ENCODE measurements at regions not wholly inside any gene's neighbourhood (a gene's known extent, or its start where the extent isn't known, plus 50 kb on each side); places are given as distances from the start of the nearest gene placed in this dataset.

GRCh38 chr4:108352664-108353308, 184.1 kb upstream of the LEF1 start:
- no peak overlapping the region for H3K27ac Mint-ChIP-seq

GRCh38 chr4:108351791-108352190, 183.1 kb upstream of the LEF1 start:
- intact Hi-C loops (cut with micrococcal nuclease): loop anchor here (10.0 kb wide), 1 partner anchor 177 kb away; no protein-coding TSS in a partner anchor
- H3K36me3 Mint-ChIP-seq (ENCODE audit: low read depth): no peaks in the 10 kb centered on the region
- H3K27me3 Mint-ChIP-seq: no peaks in the 10 kb centered on the region
- ChIA-PET POLR2A (no interaction called here), CTCF (interaction anchor here (1.9 kb wide), 1 partner anchor 9 kb away, joined by 5 read pairs; no protein-coding TSS in a partner anchor)
- no peak for ATAC-seq
- H3K27ac Mint-ChIP-seq: no peak overlapping the region
- peaks cover 29% of the 10 kb centered on the region for H3K4me1 Mint-ChIP-seq (ENCODE audit: low read depth)
- TF ChIP-seq CTCF (IDR thresholded peaks at IDR 0.05): no peak
- H3K4me3 Mint-ChIP-seq: no peak overlapping the region
- no peaks in the 10 kb centered on the region for H3K9me3 Mint-ChIP-seq
- no peak for DNase-seq

More at GRCh38 chr4:108352664-108353308, 184.1 kb upstream of the LEF1 start:
- no peaks in the 10 kb centered on the region for H3K27me3 Mint-ChIP-seq
- no peak for ATAC-seq
- ChIA-PET CTCF (interaction anchor here (1.9 kb wide), 1 partner anchor 10 kb away, joined by 5 read pairs; no protein-coding TSS in a partner anchor), POLR2A (interaction anchor here (0.8 kb wide), 1 partner anchor 160 kb away, joined by 3 read pairs; no protein-coding TSS in a partner anchor)
- peaks cover 34% of the 10 kb centered on the region for H3K4me1 Mint-ChIP-seq (ENCODE audit: low read depth)
- no peak for DNase-seq
- H3K9me3 Mint-ChIP-seq: no peaks in the 10 kb centered on the region
- no peak overlapping the region for H3K4me3 Mint-ChIP-seq
- intact Hi-C loops (cut with micrococcal nuclease): loop anchor here (10.0 kb wide), 1 partner anchor 178 kb away; no protein-coding TSS in a partner anchor
- TF ChIP-seq CTCF (IDR thresholded peaks at IDR 0.05): no peak
- no peaks in the 10 kb centered on the region for H3K36me3 Mint-ChIP-seq (ENCODE audit: low read depth)

GRCh38 chr4:108350332-108350731, 181.6 kb upstream of the LEF1 start:
- H3K9me3 Mint-ChIP-seq: no peaks in the 10 kb centered on the region
- H3K27me3 Mint-ChIP-seq: no peaks in the 10 kb centered on the region
- no peak overlapping the region for H3K27ac Mint-ChIP-seq
- H3K4me3 Mint-ChIP-seq: no peak overlapping the region
- intact Hi-C loops (cut with micrococcal nuclease): loop anchor here (10.0 kb wide), 1 partner anchor 176 kb away; no protein-coding TSS in a partner anchor
- ATAC-seq: no peak
- ChIA-PET POLR2A (interaction anchor here (0.9 kb wide), 1 partner anchor 46 kb away, joined by 3 read pairs; no protein-coding TSS in a partner anchor), CTCF (no interaction called here)
- no peak for TF ChIP-seq CTCF (IDR thresholded peaks at IDR 0.05)
- DNase-seq: no peak
- no peaks in the 10 kb centered on the region for H3K36me3 Mint-ChIP-seq (ENCODE audit: low read depth)
- peaks cover 25% of the 10 kb centered on the region for H3K4me1 Mint-ChIP-seq (ENCODE audit: low read depth)

GRCh38 chr4:108346818-108347210, 178.1 kb upstream of the LEF1 start:
- POLR2A ChIA-PET: no interaction called here
- no peaks in the 10 kb centered on the region for H3K9me3 Mint-ChIP-seq
- H3K4me3 Mint-ChIP-seq: no peak overlapping the region
- no peaks in the 10 kb centered on the region for H3K36me3 Mint-ChIP-seq (ENCODE audit: low read depth)
- H3K4me1 Mint-ChIP-seq (ENCODE audit: low read depth): peaks cover 27% of the 10 kb centered on the region
- CTCF ChIA-PET: interaction anchor here (1.1 to 2.0 kb wide), 4 partner anchors 9 to 328 kb away, joined by 3 to 6 read pairs (median 3); no protein-coding TSS in a partner anchor
- no peak for DNase-seq
- H3K27me3 Mint-ChIP-seq: no peaks in the 10 kb centered on the region
- intact Hi-C loops (cut with micrococcal nuclease): no loop called here
- no peak for TF ChIP-seq CTCF (IDR thresholded peaks at IDR 0.05)
- H3K27ac Mint-ChIP-seq: no peak overlapping the region
- ATAC-seq: no peak

Data from activated CD8-positive, alpha-beta T cell treated with anti-CD3 and anti-CD28 coated beads for 36 hours (primary cell).